Loucy (cell line): ENCODE measurements at regions not wholly inside any gene's neighbourhood (a gene's known extent, or its start where the extent isn't known, plus 50 kb on each side); places are given as distances from the start of the nearest gene placed in this dataset.

ENCODE experiments used
- H2AFZ ChIP-seq: fragments of 200-600 bp; sonication (generic); 2 replicates; pipeline ENCODE4 v1.6.0; 2016; ENCODE audit warnings: antibody characterized with exemption, mild to moderate bottlenecking, low read length, moderate library complexity
- H3F3A ChIP-seq: fragments of 200-600 bp; 2 replicates; pipeline ENCODE4 v1.6.0; 2016; ENCODE audit warnings: antibody characterized with exemption, low read depth, mild to moderate bottlenecking
- H3K27me3 ChIP-seq: fragments of 200-600 bp; sonication (generic); 2 replicates; pipeline ENCODE4 v1.6.1; 2014; ENCODE audit warnings: low read length, mild to moderate bottlenecking; ENCODE audit not compliant: insufficient read depth, poor library complexity, severe bottlenecking
- H3K36me3 ChIP-seq: fragments of 200-600 bp; sonication (generic); 2 replicates; pipeline ENCODE4 v1.6.1; 2016; ENCODE audit warnings: low read length; ENCODE audit not compliant: insufficient read depth
- H3K4me1 ChIP-seq: fragments of 200-600 bp; sonication (generic); 2 replicates; pipeline ENCODE4 v1.5.1; 2014; ENCODE audit warnings: low read length, mild to moderate bottlenecking; ENCODE audit not compliant: insufficient read depth, poor library complexity, severe bottlenecking
- H3K4me2 ChIP-seq: fragments of 200-600 bp; sonication (generic); 2 replicates; pipeline ENCODE4 v1.6.0; 2014; ENCODE audit warnings: antibody characterized with exemption, low read length, low read depth, mild to moderate bottlenecking; ENCODE audit not compliant: poor library complexity, severe bottlenecking
- H3K4me3 ChIP-seq: fragments of 200-600 bp; sonication (generic); 2 replicates; pipeline ENCODE4 v1.5.1; 2014; ENCODE audit warnings: low read length, mild to moderate bottlenecking, mixed read lengths; ENCODE audit not compliant: poor library complexity, severe bottlenecking
- H3K79me2 ChIP-seq: fragments of 200-600 bp; sonication (generic); 2 replicates; pipeline ENCODE4 v1.6.1; 2014; ENCODE audit warnings: low read length; ENCODE audit not compliant: insufficient read depth
- H3K9ac ChIP-seq: fragments of 200-600 bp; sonication (generic); 2 replicates; pipeline ENCODE4 v1.6.0; 2014; ENCODE audit warnings: mild to moderate bottlenecking, low read depth, low read length, moderate library complexity; ENCODE audit not compliant: poor library complexity, severe bottlenecking
- H3K9me2 ChIP-seq: fragments of 200-600 bp; sonication (generic); replicated peaks from 2 replicates; pipeline ENCODE4 v1.6.1; 2016; ENCODE audit warnings: low read depth, low read length, mixed read lengths
- H3K9me3 ChIP-seq: fragments of 200-600 bp; sonication (generic); 2 replicates; pipeline ENCODE4 v1.6.1; 2014; ENCODE audit warnings: mild to moderate bottlenecking, antibody characterized with exemption, low read length, low read depth; ENCODE audit not compliant: insufficient read depth
- H4K20me1 ChIP-seq: fragments of 200-600 bp; sonication (generic); 2 replicates; pipeline ENCODE4 v1.6.0; 2014; ENCODE audit warnings: antibody characterized with exemption, low read length, mild to moderate bottlenecking; ENCODE audit not compliant: insufficient read depth, poor library complexity, severe bottlenecking
- CTCF ChIP-seq: fragments of 200-600 bp; sonication (generic); conservative IDR thresholded peaks from 2 replicates; pipeline ENCODE4 v1.5.1; 2014; ENCODE audit warnings: mild to moderate bottlenecking, antibody characterized with exemption, low read length
- EZH2phosphoT487 ChIP-seq: fragments of 200-600 bp; IDR thresholded peaks from 2 replicates; pipeline ENCODE4 v1.6.1; 2018; ENCODE audit warnings: antibody characterized with exemption, mild to moderate bottlenecking, moderate library complexity, borderline replicate concordance

GRCh38 chrX:26334232-26334631 lies 118.3 kb downstream of the MAGEB5 start:
- Histone ChIP-seq H3K79me2 (no peaks in the 10 kb centered on the region), H3K9ac (no peak overlapping the region), H3K9me3 (no peaks in the 10 kb centered on the region), H3K9me2 (no peaks in the 10 kb centered on the region), H3F3A (no peaks in the 10 kb centered on the region), H3K4me3 (no peak overlapping the region), H3K4me1 (no peaks in the 10 kb centered on the region), H2AFZ (no peak overlapping the region), H4K20me1 (no peaks in the 10 kb centered on the region), H3K27me3 (no peaks in the 10 kb centered on the region), H3K4me2 (no peak overlapping the region), H3K36me3 (no peaks in the 10 kb centered on the region)
- no peak for TF ChIP-seq EZH2phosphoT487
- no peak for TF ChIP-seq CTCF

DNA sequence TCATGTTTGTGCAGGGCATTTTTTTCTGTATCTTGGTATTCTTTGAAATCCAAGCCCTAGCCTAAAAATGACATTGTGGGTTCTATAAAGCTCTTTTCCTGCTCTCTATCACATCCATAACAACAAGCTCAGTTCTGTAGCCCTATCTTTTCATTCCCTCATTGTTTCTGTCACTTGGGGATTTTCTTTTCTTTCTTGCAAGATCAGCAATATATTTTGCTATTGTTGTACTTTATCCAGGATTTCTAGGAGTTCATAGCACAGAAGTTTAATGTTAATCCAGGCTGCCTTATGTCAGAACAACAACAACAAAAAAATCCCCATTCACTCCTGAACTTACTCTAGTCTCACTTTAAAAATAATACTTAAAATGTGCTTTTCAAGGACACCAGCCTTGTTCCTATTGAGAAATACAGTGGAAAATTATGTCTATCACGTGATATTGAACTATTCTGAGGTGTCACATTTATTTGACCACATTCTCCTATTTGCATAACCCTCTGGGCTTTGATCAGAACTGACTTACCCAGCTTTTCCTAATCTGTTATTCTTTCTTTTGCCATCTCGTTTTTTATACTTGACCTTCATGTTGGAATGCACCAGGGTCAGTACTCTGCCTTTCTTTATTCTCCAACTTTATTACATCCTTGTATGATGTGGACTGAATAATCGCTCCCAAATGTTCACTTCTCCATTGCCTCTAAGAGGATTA lies 112.8 kb downstream of the MAGEB5 start:
- Histone ChIP-seq H3F3A (no peaks in the 10 kb centered on the region), H3K9ac (no peak overlapping the region), H4K20me1 (no peaks in the 10 kb centered on the region), H3K27me3 (no peaks in the 10 kb centered on the region), H3K9me3 (no peaks in the 10 kb centered on the region), H2AFZ (no peak overlapping the region), H3K79me2 (no peaks in the 10 kb centered on the region), H3K4me1 (no peaks in the 10 kb centered on the region), H3K36me3 (no peaks in the 10 kb centered on the region), H3K9me2 (no peaks in the 10 kb centered on the region), H3K4me3 (no peak overlapping the region), H3K4me2 (no peak overlapping the region)
- TF ChIP-seq EZH2phosphoT487, result no peak
- no peak for TF ChIP-seq CTCF

GRCh38 chrX:26309262-26309661 lies 93.3 kb downstream of the MAGEB5 start:
- Histone ChIP-seq H3K9ac (no peak overlapping the region), H3K27me3 (no peaks in the 10 kb centered on the region), H3K4me3 (no peak overlapping the region), H4K20me1 (no peaks in the 10 kb centered on the region), H2AFZ (no peak overlapping the region), H3K79me2 (no peaks in the 10 kb centered on the region), H3K4me2 (no peak overlapping the region), H3F3A (no peaks in the 10 kb centered on the region), H3K9me2 (no peaks in the 10 kb centered on the region), H3K36me3 (no peaks in the 10 kb centered on the region), H3K4me1 (no peaks in the 10 kb centered on the region), H3K9me3 (no peaks in the 10 kb centered on the region)
- TF ChIP-seq EZH2phosphoT487, result no peak
- no peak for TF ChIP-seq CTCF
